ENCODE measurements at regions not wholly inside any gene's neighbourhood (a gene's known extent, or its start where the extent isn't known, plus 50 kb on each side); places are given as distances from the start of the nearest gene placed in this dataset.

GRCh38 chr14:71752111-71752738, 180.0 kb upstream of the RGS6 start:
- no peak overlapping the region for H3K27ac ChIP-seq (ENCODE audit: low read length)
- no peak overlapping the region for H3K4me2 ChIP-seq (ENCODE audit: low read length)
- H3K4me3 ChIP-seq (ENCODE audit: low read length) = no peak overlapping the region
- no peaks in the 10 kb centered on the region for H3K27me3 ChIP-seq (ENCODE audit: insufficient read depth, low read depth, low read length)
- H3K9me3 ChIP-seq (ENCODE audit: low read length) = peaks cover 4% of the 10 kb centered on the region
- no peak overlapping the region for H3K9ac ChIP-seq (ENCODE audit: low read length)
- H2AFZ ChIP-seq (ENCODE audit: low read depth, low read length) = no peak overlapping the region
- H3K79me2 ChIP-seq (replicated peaks; ENCODE audit: insufficient read depth, low read length) = no peaks in the 10 kb centered on the region
- no peaks in the 10 kb centered on the region for H3K36me3 ChIP-seq (ENCODE audit: insufficient read depth, low read length)
- TF ChIP-seq, protein P1, sequence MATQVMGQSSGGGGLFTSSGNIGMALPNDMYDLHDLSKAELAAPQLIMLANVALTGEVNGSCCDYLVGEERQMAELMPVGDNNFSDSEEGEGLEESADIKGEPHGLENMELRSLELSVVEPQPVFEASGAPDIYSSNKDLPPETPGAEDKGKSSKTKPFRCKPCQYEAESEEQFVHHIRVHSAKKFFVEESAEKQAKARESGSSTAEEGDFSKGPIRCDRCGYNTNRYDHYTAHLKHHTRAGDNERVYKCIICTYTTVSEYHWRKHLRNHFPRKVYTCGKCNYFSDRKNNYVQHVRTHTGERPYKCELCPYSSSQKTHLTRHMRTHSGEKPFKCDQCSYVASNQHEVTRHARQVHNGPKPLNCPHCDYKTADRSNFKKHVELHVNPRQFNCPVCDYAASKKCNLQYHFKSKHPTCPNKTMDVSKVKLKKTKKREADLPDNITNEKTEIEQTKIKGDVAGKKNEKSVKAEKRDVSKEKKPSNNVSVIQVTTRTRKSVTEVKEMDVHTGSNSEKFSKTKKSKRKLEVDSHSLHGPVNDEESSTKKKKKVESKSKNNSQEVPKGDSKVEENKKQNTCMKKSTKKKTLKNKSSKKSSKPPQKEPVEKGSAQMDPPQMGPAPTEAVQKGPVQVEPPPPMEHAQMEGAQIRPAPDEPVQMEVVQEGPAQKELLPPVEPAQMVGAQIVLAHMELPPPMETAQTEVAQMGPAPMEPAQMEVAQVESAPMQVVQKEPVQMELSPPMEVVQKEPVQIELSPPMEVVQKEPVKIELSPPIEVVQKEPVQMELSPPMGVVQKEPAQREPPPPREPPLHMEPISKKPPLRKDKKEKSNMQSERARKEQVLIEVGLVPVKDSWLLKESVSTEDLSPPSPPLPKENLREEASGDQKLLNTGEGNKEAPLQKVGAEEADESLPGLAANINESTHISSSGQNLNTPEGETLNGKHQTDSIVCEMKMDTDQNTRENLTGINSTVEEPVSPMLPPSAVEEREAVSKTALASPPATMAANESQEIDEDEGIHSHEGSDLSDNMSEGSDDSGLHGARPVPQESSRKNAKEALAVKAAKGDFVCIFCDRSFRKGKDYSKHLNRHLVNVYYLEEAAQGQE (IDR thresholded peaks at IDR 0.05; ENCODE audit: borderline replicate concordance) = no peak
- TF ChIP-seq MXI1 (conservative IDR thresholded peaks at IDR 0.05; ENCODE audit: poor library complexity, severe bottlenecking) = no peak
- TF ChIP-seq RAD21 (conservative IDR thresholded peaks at IDR 0.05) = no peak
- H3K9me2 ChIP-seq (ENCODE audit: insufficient read depth, low read length) = no peaks in the 10 kb centered on the region
- no peaks in the 10 kb centered on the region for H4K20me1 ChIP-seq (ENCODE audit: insufficient read depth)
- H3F3A ChIP-seq (ENCODE audit: insufficient read depth, low read length, poor library complexity, severe bottlenecking) = no peaks in the 10 kb centered on the region

GRCh38 chr14:71753126-71753830, 179.0 kb upstream of the RGS6 start:
- no peaks in the 10 kb centered on the region for H3K36me3 ChIP-seq (ENCODE audit: insufficient read depth, low read length)
- H3K9me3 ChIP-seq (ENCODE audit: low read length) = peaks cover 3% of the 10 kb centered on the region
- H3K9me2 ChIP-seq (ENCODE audit: insufficient read depth, low read length) = no peaks in the 10 kb centered on the region
- no peaks in the 10 kb centered on the region for H4K20me1 ChIP-seq (ENCODE audit: insufficient read depth)
- no peak overlapping the region for H3K4me2 ChIP-seq (ENCODE audit: low read length)
- H2AFZ ChIP-seq (ENCODE audit: low read depth, low read length) = no peak overlapping the region
- H3F3A ChIP-seq (ENCODE audit: insufficient read depth, low read length, poor library complexity, severe bottlenecking) = no peaks in the 10 kb centered on the region
- no peak overlapping the region for H3K27ac ChIP-seq (ENCODE audit: low read length)
- H3K79me2 ChIP-seq (replicated peaks; ENCODE audit: insufficient read depth, low read length) = no peaks in the 10 kb centered on the region
- peak; percentile 100 for TF ChIP-seq RAD21 (conservative IDR thresholded peaks at IDR 0.05)
- TF ChIP-seq, protein P2, sequence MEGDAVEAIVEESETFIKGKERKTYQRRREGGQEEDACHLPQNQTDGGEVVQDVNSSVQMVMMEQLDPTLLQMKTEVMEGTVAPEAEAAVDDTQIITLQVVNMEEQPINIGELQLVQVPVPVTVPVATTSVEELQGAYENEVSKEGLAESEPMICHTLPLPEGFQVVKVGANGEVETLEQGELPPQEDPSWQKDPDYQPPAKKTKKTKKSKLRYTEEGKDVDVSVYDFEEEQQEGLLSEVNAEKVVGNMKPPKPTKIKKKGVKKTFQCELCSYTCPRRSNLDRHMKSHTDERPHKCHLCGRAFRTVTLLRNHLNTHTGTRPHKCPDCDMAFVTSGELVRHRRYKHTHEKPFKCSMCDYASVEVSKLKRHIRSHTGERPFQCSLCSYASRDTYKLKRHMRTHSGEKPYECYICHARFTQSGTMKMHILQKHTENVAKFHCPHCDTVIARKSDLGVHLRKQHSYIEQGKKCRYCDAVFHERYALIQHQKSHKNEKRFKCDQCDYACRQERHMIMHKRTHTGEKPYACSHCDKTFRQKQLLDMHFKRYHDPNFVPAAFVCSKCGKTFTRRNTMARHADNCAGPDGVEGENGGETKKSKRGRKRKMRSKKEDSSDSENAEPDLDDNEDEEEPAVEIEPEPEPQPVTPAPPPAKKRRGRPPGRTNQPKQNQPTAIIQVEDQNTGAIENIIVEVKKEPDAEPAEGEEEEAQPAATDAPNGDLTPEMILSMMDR (IDR thresholded peaks at IDR 0.05; ENCODE audit: poor library complexity, severe bottlenecking) = peak; percentile 98
- no peak for TF ChIP-seq MXI1 (conservative IDR thresholded peaks at IDR 0.05; ENCODE audit: poor library complexity, severe bottlenecking)
- no peak for TF ChIP-seq TAF1 (IDR thresholded peaks at IDR 0.05; ENCODE audit: low read depth)
- TF ChIP-seq SMC3 (conservative IDR thresholded peaks at IDR 0.05; ENCODE audit: poor library complexity) = peak; percentile 100
- H3K9ac ChIP-seq (ENCODE audit: low read length) = no peak overlapping the region
- no peaks in the 10 kb centered on the region for H3K27me3 ChIP-seq (ENCODE audit: insufficient read depth, low read depth, low read length)
- H3K4me3 ChIP-seq (ENCODE audit: low read length) = no peak overlapping the region

- Histone ChIP-seq H3K4me3 (ENCODE audit: low read length) (no peak overlapping the region), H3K4me2 (ENCODE audit: low read length) (no peak overlapping the region), H3K36me3 (ENCODE audit: insufficient read depth, low read length) (no peaks in the 10 kb centered on the region), H3K79me2 (replicated peaks; ENCODE audit: insufficient read depth, low read length) (no peaks in the 10 kb centered on the region), H2AFZ (ENCODE audit: low read depth, low read length) (no peak overlapping the region), H3K9ac (ENCODE audit: low read length) (no peak overlapping the region), H3K9me2 (ENCODE audit: insufficient read depth, low read length) (no peaks in the 10 kb centered on the region), H3K27ac (ENCODE audit: low read length) (no peak overlapping the region), H3F3A (ENCODE audit: insufficient read depth, low read length, poor library complexity, severe bottlenecking) (no peaks in the 10 kb centered on the region), H3K9me3 (ENCODE audit: low read length) (no peaks in the 10 kb centered on the region), H3K27me3 (ENCODE audit: insufficient read depth, low read depth, low read length) (no peaks in the 10 kb centered on the region), H4K20me1 (ENCODE audit: insufficient read depth) (no peaks in the 10 kb centered on the region)
- TF ChIP-seq SMC3 (conservative IDR thresholded peaks at IDR 0.05; ENCODE audit: poor library complexity) (no peak), EZH2 (IDR thresholded peaks at IDR 0.05; ENCODE audit: borderline replicate concordance, insufficient read depth, low read length, poor library complexity, severe bottlenecking) (no peak)
- TF ChIP-seq, protein P2 (IDR thresholded peaks at IDR 0.05; ENCODE audit: poor library complexity, severe bottlenecking) = no peak
These were observed 178.3 kb upstream of the RGS6 start for GRCh38 chr14:71753976-71754375.
